HG03039 (cell line): ENCODE measurements at regions not wholly inside any gene's neighbourhood (a gene's known extent, or its start where the extent isn't known, plus 50 kb on each side); places are given as distances from the start of the nearest gene placed in this dataset.

ENCODE experiments used
- ATAC-seq: cut with Tn5 transposase; IDR thresholded peaks from one replicate; pipeline ENCODE4 v1.9.1; 2021; ENCODE audit warnings: mild to moderate bottlenecking, moderate library complexity; ENCODE audit not compliant: unreplicated experiment

DNA sequence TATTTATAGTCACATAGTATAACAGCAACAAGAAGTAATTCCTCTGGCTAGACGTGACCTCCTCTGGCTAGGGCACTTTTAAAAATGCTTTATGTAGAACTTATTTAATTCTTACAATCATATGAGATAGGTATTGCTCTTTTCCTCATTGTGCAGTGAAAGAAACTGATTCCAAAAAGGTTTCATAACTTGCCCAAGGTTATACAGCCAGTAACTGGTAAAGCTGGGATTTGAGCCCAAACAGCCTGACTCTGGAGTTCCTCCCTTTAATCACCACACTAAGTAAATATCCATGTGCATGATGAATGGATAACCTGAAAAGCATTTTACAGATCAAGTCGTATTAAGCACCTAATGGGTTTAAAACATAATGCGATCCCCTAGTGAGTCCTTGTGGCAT is 214.6 kb downstream of the PRL start:
- ATAC-seq: no peak

DNA sequence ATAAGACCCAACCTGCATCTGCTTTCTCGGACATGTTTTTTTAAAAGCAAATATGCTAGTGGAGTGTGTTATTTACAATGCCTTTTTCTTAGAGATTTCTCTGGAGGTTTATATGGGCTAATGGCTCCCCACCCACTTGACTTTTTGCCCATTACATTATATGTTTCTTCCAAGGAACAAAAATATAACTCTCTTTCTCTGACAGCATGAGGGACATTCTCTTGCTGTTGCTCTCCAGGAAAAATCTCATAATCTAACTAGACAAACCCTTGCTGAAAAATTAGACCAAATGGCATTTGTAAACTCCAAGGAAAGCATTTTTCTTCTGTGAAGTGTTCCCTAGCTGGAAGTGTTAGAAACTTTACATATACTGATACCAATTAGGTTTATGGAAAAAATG is 213.7 kb downstream of the PRL start:
- no peak for ATAC-seq

DNA sequence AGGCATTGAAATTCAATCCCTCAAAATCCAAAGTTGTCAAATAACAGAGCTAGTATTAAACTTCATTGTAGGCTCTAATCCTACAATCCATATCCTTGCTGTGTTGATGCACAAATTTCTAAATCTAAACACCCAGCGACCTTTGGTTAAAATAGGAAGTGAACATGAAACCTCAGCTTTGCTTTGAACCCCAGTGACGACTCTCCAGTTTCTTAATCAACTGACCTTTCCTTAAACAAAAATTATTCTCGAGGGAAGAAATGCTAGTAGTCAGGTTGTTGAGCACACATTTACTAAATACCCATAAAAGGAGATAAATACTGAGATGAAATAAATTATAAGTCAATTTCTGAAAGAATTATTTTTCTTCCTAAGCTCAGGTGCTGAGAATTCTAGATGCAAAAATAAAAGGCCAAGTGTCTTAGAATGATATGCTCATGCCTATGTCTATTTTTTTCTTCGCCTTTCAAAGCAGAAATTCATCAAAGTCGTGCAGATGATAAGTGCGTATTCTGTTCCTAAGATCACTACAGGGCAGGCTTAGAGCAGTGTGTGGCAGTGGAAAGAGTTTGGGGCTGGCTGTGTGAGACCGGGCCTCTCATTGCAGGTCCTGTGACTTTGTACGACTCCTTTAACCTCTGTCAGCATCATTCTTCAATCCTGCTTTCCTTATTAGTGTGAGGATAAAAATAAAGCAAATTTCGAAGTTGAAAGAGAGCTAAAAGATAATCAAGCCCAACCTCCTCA is 208.7 kb downstream of the PRL start:
- ATAC-seq: no peak

DNA sequence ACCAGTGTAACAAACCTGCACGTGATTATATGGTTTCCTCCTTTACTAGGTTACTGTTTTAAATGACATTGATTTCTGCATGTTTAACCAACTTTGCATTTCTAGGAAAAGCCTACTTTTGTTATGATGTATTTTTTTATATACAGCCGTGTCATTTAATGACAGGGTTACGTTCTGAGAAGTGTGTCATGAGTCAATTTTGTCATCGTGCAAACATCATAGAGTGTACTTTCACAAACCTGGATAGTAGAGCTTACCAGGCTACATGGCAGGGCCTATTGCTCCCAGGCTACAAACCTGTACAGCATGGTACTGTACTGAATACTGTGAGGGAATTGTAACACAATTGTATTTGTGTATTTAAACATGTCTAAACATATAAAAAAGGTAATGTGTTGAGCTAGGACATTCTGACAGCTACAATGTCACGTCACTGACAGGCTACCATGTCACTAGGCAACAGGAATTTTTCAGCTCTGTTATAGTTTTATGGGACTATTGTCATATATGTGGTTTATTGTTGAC is 205.3 kb downstream of the PRL start:
- ATAC-seq: no peak

DNA sequence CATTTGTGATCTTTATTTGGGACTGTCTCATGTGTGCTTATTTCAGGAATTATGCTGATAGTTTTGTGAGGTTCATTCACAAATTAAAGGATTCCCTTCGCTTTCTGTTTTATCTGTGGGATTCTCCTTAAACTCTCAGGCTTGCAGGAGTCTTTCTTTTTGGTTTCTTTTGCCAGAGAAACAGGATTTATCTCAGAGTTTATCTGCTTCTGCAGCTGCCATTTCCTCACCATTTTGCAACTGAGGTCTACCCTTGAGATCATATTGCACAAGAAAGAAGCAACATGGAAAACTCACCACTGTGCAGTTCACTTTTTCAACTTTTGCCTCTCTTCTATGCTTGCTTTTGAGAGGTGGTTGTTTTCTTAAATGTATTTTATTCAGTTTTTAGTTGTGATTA is 201.0 kb downstream of the PRL start:
- ATAC-seq: no peak

DNA sequence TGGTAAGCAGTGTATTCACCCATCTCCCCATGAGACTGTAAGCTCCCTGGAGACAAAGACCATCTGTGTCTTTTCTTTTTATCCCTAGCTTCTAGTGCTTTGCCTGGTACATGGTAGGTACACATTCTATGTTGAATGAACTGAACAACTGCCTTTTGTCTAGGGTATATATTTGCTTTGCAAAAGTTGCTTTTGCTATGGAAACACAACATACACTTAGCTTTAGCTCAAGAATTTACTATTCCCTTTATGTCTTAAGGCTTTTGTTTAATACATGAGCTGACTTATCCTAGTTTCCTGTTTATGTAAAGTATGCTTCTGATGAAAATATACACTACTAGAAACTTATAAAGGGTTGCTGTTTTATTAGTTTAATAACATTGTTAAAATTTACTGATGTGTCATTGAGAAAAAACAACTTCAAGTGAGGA is 198.2 kb downstream of the PRL start:
- no peak for ATAC-seq

DNA sequence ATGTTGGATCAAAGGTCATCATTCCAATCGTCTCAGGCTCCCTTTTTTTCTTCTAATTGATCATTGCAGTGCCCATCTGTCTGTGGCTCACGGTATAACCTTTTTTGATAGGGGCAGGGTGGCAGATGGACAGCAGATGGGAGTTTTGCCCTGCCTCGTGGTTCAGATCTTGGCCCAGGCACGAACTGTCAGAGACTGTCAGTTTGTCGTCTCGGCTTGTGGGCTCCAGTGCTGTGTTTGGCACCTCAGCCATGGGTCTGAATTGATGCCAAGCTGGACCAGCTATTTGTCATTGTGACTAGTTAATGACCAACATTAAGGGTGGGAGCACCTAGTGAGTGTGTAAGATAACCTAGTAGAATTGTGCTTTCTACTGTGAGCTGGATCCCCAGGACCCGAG is 197.6 kb downstream of the PRL start:
- no peak for ATAC-seq

DNA sequence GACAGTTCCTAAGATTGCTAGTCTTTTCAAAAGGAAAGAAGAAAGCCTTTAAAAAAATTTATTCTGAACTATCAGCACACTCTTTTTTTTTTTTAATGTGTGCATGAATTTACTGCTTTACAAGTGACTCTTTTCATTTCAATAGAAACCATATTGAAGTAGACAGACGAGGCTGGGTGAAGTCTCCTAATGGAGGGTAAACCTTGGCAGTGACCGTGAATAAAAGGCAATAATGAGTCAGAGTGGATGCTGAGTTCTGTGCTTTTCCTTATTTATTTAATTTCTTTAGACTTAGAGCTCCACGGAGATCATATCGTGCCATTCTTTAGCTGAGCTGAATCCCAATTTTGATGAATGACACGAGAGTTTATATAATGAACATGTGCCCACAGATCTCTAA is 196.9 kb downstream of the PRL start:
- ATAC-seq: no peak

DNA sequence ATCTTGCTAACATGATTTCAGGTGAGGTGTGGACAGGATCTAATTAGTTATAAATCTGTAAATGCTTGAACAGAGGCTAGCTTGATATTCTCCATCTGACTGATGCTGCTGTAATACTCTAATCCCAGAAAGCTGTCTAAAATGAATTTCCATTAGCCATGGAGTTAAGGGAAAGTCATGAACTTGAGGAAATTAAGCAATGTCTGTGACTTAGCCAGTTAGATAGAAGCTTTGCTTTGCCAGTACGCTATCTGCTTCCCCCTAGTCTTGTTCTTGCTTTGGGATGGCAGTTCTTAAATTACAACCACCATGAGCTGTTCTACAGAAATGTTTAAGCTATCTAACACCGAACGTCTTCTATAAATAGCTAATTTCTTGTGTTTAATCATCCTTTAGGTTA is 195.7 kb downstream of the PRL start:
- ATAC-seq: no peak

DNA sequence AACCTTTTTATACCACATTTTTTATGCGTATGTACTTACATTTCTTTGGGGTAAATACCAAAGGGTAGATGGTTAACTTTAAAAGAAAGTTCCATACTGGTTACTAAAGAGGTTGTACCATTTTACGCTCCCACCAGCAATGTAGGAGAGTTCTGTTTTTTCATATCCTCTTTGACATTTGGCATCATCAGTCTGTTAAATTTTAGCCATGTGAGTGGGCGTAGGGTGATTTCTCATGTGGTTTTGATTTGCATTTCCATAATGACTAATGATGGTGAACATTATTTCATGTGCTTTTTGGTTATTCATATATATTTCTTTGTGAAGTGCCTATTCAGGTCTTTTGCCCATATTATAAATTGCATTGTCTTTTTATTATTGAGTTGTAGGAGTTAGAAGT is 194.2 kb downstream of the PRL start:
- peak; percentile 74 for ATAC-seq

DNA sequence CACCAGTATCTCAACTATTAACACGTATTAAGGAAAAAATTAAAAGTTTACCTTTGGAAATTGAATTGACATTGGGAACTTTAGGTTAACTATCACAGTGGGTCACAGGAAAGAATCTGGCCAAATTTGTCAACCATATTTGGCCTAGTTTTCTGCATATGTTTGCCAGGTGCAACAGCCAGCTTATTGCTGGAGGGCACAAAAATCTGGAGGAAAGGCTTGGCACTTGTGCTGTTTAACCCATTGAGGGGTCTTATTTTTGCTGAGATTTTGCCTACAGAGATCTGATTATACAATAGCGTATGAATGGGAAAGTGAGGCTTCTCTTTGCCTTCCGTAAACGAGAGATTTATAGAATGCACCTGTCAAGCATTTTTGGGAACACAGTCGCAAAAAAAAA is 190.4 kb downstream of the PRL start:
- no peak for ATAC-seq

DNA sequence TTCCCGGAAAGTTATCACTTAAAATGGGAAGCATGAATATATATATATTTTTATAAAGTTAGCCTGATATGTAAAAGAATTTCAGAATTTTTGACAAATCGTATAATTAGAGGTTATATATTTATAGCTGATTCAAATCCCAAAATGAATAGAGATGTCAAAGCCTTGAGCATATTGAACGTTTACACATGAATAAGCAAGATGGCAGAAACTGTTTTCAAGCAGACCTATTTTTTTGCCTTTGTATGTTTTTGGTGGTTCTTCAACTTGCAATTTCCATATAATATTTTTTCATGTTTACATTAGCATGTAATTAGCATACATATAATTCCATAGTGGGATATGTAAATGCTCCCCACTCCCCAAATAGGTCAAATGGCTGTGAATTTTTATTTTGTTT is 189.9 kb downstream of the PRL start:
- ATAC-seq: no peak

DNA sequence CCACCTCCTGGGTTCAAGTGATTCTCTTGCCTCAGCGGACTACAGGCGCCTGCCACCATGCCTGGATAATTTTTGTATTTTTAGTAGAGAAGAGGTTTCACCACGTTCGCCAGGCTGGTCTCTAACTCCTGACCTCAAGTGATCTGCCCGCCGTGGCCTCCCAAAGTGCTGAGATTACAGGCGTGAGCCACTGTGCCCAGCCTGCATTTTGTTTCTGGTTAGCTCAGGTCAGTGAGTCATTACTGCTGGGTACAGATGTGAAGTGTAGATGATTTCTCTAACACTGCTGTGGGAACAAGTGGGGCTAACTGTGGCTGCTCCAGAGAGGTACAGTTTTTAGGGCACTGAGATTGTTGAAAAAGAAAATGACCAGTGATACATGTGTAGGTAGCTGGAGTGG is 188.6 kb downstream of the PRL start:
- ATAC-seq: no peak

DNA sequence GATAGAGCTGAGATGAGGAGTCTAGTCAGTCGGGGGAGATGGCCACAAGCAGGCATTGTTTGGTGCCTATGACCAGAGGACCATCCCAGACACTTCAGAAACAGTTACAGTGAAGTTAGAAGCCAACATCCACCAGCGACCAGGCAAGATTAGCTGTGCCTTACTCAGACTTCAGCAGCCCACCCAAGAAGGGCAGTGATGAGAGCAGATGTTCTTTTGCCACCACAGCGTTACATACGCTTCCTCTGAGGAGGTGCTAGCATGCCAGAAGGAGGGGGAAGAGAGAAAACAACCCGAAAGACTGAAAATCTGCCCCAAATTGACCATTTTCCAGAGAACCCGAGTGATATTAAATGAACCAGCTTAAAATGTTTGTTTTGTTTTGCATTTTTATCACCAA is 186.8 kb downstream of the PRL start:
- no peak for ATAC-seq

DNA sequence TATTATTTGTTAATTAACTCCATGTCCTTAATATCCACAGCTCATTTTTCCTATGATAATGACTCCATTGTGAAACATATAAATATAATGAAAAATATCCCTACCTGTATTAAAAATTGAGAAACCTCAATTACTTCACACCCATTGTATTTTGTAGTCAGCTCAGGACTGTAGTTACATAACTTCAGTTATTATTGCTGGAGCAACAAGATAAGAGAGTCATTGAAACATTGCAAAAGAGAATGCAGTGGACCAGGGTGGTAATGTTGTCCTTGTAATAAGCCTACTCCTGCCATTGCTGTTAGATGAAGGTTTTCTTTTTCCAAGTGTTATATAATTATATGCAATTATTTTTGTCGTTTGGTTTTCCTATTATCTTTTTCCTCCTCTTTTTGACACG is 184.4 kb downstream of the PRL start:
- no peak for ATAC-seq

DNA sequence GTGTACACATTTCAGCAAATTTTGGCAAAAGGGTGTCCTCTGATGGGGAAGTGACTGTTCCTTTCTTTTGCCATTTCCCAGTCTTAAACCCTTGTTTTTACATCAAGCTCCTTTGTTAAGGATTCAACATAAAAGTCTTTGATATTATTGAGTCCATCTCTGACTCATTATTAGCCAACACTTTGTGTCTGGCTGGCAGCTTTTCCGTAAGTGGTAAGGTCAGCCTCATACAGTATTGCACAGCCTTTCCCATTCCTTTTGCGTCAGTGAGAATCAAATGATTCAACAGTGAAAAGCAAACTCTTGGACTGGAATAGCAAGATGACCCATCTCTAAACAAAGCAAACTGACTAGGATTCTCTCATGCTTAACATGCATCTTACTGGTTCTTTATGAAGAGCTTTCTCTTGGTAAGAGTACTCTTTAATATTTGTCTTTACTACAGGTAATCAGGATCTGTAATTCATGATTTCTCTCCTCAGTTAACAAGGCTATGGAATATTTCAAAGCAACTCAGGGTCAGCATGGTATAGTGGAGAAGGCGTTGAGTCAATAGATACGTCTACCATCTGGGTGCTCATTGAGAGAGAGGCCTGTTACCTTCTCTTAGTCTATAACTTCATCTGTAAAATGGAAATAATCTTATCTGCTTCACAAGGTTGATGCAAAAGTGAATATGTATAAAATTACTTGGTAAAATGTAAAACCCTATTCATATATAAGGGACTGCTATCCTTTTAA is 183.6 kb downstream of the PRL start:
- no peak for ATAC-seq

DNA sequence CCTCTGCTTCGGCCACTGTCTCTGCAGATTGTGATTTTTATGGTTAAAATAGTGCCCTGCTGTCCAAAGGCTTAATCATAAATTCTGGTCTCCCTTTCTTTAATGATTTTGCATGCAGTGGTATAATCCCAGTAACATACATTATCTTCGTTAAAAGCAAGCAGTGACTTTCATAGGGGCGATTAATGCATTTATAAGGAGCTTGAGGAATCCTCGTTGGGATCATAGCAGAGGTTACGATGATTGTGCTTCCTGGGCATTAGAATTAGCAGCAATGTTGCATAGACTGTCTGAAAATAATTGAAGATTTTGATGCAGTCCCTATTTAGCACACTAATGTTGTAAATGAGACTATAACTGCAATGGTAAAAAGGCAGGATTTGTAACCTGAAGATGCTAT is 181.3 kb downstream of the PRL start:
- ATAC-seq: no peak

DNA sequence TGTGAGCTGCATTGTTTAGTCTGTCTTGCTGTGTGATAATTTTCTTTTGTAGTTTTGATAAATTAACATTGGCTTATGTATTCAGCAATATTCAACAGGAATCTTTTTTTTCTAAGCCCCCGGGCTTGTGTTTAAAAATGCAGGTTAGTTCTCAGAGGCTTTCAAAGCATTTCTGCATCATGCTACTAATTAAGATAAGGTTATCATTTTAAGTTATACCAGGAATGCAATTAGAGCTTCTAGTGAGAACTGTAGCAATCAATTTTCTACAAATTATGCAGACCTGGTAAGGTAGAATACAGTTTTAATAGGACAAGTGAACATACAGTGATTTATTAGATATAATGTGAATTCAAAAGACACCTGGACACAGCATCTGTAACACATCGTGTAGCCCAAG is 179.2 kb downstream of the PRL start:
- no peak for ATAC-seq

DNA sequence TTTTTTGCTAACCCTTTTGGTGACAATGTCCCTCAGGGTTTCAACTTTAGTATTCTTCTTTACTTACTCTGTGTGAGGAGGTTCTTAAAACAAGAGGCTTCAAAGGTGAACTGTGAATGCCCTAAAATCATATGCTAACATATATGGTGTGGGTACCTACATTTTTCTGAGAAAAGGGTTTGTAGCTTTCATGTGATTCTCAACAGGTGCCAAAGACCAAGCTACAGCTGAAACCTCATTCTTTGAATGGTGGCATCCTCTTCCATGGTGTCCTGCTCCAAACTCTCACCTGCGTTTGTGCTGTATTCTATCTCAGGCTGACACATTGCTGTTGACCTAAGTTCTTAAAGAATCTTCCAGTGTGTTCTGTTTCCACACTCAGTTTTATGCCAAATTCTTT is 177.3 kb downstream of the PRL start:
- ATAC-seq: no peak

DNA sequence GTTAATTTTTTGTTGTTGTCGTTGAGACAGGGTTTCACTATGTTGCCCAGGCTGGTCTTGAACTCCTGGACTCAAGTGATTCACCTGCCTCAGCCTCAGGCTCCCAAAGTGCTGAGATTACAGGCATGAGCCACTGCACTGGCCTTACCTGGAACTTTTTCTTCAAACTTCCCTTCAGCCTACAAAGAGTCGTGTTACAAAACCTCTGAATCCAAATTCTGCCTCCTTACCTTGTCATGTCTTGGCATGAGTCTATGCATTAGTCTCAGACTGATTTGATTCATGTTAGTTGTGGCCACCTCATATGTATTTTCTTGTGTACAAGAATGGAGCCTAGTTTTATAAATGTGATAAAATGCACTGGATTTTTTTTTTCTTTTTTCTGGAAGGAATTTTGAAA is 172.1 kb downstream of the PRL start:
- ATAC-seq: no peak

DNA sequence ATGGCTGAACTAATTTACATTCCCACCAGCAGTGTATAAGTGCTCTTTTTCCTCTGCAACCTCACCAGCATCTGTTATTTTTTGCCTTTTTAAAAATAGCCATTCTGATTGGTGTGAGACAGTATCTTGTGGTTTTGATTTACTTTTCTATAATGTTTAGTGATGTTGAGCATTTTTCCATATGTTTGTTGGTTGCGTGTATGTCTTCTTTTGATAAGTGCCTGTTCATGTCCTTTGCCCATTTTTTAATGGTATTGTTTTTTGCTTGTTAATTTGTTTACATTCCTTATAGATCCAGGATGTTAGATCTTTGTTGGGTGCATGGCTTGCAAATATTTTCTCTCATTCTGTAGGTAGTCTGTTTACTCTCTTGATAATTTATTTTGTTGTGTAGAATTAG is 169.9 kb downstream of the PRL start:
- no peak for ATAC-seq

DNA sequence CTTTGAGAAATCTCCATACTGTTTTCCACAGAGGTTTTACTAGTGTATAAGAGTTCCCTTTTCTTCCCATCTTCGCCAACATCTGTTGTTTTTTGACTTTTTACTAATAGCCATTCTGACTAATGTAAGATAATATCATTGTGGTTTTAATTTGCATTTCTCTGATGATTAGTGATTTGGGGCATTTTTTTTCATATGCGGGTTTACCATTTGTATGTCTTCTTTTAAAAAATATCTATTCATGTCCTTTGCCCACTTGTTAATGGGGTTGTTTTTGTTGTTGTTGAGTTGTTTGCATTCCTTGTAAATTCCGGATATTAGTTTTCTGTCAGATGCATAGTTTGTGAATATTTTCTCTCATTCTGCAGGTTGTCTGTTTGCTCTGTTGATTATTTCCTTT is 167.1 kb downstream of the PRL start:
- no peak for ATAC-seq
